Skeletal muscle tissue (tissue), 1 donor: ENCODE measurements at regions not wholly inside any gene's neighbourhood (a gene's known extent, or its start where the extent isn't known, plus 50 kb on each side); places are given as distances from the start of the nearest gene placed in this dataset. TPM values are rescaled to one million over a fixed set of nuclear protein-coding genes. Genes with fewer than 3 reads are reported as not detected.

Source experiments
- small RNA-seq: library from RNA; depleted of rRNA; stranded (forward); fragments of <200 nt; gene quantifications from one replicate; pipeline ENCODE3, GENCODE V24; 2014

Small RNAs in the stretch of these regions (small RNA-seq; reads per million reads assigned to genes)
- gene RNU1-150P: not detected
